ENCODE measurements at regions not wholly inside any gene's neighbourhood (a gene's known extent, or its start where the extent isn't known, plus 50 kb on each side); places are given as distances from the start of the nearest gene placed in this dataset.

GRCh38 chr4:71130827-71131603 lies 137.6 kb downstream of the DCK start:
- Histone ChIP-seq H3K23ac (ENCODE audit: insufficient read length) (no peak overlapping the region), H3K27me3 (replicated peaks in 1 of 4; ENCODE audit: control insufficient read depth in 3 of 4, extremely low read depth in 1 of 4, insufficient read depth in 3 of 4, low read length in 3 of 4) (no peaks in the 10 kb centered on the region), H3K4me1 (replicated peaks in 1 of 4; ENCODE audit: control insufficient read depth in 3 of 4, insufficient read depth in 4 of 4, low read length in 3 of 4) (no peaks in the 10 kb centered on the region), H2BK20ac (ENCODE audit: low read length) (no peak overlapping the region), H4K20me1 (replicated peaks in 1 of 2; ENCODE audit: control insufficient read depth in 1 of 2, insufficient read depth in 2 of 2, low read length in 2 of 2) (no peaks in the 10 kb centered on the region), H3K56ac (replicated peaks; ENCODE audit: insufficient read length, low read depth, low read length) (no peak overlapping the region), H3K9me3 (ENCODE audit: insufficient read depth in 2 of 2, low read depth in 1 of 2, low read length in 1 of 2) (no peaks in the 10 kb centered on the region), H3K79me1 (ENCODE audit: low read depth, low read length) (no peaks in the 10 kb centered on the region), H4K91ac (replicated peaks; ENCODE audit: insufficient read length, low read length) (no peak overlapping the region), H3K27ac (ENCODE audit: low read depth, low read length) (no peak overlapping the region), H2AK5ac (ENCODE audit: low read depth, low read length) (no peak overlapping the region), H3K18ac (ENCODE audit: extremely low read depth, low read length) (no peak overlapping the region), H2BK120ac (replicated peaks; ENCODE audit: low read depth, low read length) (no peak overlapping the region), H3K23me2 (ENCODE audit: low read depth, low read length) (no peaks in the 10 kb centered on the region), H2AFZ (ENCODE audit: low read length) (peak overlapping the region; percentile 61; the same call in 1 of the 2 replicates), H3K14ac (ENCODE audit: insufficient read length) (no peak overlapping the region), H3K4me2 (ENCODE audit: insufficient read depth in 1 of 2, low read depth in 2 of 2, low read length in 2 of 2) (no peak overlapping the region), H3K4ac (replicated peaks; ENCODE audit: insufficient read length, low read depth, low read length) (no peak overlapping the region), H2BK12ac (ENCODE audit: low read depth, low read length) (no peak overlapping the region), H3K36me3 (ENCODE audit: control insufficient read depth in 2 of 4, insufficient read depth in 4 of 4, low read length in 3 of 4) (no peaks in the 10 kb centered on the region; a peak in 1 of 8 replicates), H3K9ac (replicated peaks in 1 of 4; ENCODE audit: extremely low read depth in 1 of 4, low read depth in 3 of 4, low read length in 3 of 4) (no peak overlapping the region), H3K4me3 (ENCODE audit: extremely low read depth in 1 of 4, insufficient read depth in 2 of 4, low read depth in 3 of 4, low read length in 4 of 4) (no peak overlapping the region), H2BK5ac (ENCODE audit: low read depth, low read length) (no peak overlapping the region), H4K8ac (ENCODE audit: extremely low read depth, insufficient read depth, low read length) (no peak overlapping the region), H4K5ac (ENCODE audit: insufficient read length, low read depth, low read length) (no peak overlapping the region), H2BK15ac (ENCODE audit: low read length) (no peak overlapping the region), H3K79me2 (ENCODE audit: control insufficient read depth in 1 of 2, insufficient read depth in 2 of 2, low read length in 2 of 2) (no peaks in the 10 kb centered on the region)
- TF ChIP-seq RAD21 (IDR thresholded peaks at IDR 0.05 in 1 of 2, conservative IDR thresholded peaks at IDR 0.05 in 1 of 2; ENCODE audit: low read depth in 2 of 2, low read length in 2 of 2), result peak; percentile 40 to 57
- TF ChIP-seq, protein P1, sequence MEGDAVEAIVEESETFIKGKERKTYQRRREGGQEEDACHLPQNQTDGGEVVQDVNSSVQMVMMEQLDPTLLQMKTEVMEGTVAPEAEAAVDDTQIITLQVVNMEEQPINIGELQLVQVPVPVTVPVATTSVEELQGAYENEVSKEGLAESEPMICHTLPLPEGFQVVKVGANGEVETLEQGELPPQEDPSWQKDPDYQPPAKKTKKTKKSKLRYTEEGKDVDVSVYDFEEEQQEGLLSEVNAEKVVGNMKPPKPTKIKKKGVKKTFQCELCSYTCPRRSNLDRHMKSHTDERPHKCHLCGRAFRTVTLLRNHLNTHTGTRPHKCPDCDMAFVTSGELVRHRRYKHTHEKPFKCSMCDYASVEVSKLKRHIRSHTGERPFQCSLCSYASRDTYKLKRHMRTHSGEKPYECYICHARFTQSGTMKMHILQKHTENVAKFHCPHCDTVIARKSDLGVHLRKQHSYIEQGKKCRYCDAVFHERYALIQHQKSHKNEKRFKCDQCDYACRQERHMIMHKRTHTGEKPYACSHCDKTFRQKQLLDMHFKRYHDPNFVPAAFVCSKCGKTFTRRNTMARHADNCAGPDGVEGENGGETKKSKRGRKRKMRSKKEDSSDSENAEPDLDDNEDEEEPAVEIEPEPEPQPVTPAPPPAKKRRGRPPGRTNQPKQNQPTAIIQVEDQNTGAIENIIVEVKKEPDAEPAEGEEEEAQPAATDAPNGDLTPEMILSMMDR (IDR thresholded peaks at IDR 0.05; ENCODE audit: control extremely low read depth in 1 of 3, insufficient read depth in 1 of 3, low read depth in 1 of 3, low read length in 3 of 3), result peak in 1 of 3 experiments; percentile 9; a peak in 1 of 4 replicates
- TF ChIP-seq USF2 (IDR thresholded peaks at IDR 0.05; ENCODE audit: low read length), result no peak
- 75% methylated on average over 9 of the region's 9 CpGs; no CpG with 5 or more reads in 1 of the 2 experiments for WGBS, 2 experiments (ENCODE audit: extremely low coverage in 1 of 2, insufficient coverage in 1 of 2, insufficient read length in 1 of 2, insufficient replicate concordance in 2 of 2, low coverage in 1 of 2, low lambda C conversion rate in 2 of 2, missing lambda C conversion rate in 1 of 2)
- ChIA-PET CTCF (ENCODE audit: partially characterized antibody) (interaction anchor here (1.0 to 1.7 kb wide), 6 partner anchors 10 to 121 kb away, joined by 3 to 5 read pairs (median 3); no protein-coding TSS in a partner anchor), POLR2A (ENCODE audit: partially characterized antibody) (no interaction called here)
- DNase-seq (ENCODE audit: low read depth in 1 of 2, low spot score in 2 of 2) (no peak), FAIRE-seq (peak; percentile 32)
